ENCODE measurements at regions not wholly inside any gene's neighbourhood (a gene's known extent, or its start where the extent isn't known, plus 50 kb on each side); places are given as distances from the start of the nearest gene placed in this dataset.

DNA sequence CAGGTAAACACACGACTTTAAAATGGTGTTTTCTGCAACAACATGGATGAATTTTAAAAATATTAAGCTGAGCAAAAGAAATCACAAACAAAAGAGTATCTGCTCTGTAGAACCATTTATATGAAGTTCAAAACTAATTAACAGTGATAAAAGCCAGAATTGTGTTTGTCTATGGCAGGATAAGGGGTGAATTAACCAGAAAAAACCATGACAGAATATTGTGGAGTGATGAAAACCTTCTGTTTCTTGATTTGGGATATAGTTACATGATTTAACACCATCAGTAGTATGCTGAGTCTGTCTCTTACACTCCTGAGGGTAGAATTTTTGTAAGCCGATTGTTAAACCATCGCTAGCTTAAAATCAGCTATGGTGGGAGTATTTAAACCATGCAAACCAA is 101.7 kb upstream of the ZNF366 start:
- Mint-ChIP-seq H3K4me1 (peaks cover 6% of the 10 kb centered on the region), H3K36me3 (ENCODE audit: low read depth) (no peaks in the 10 kb centered on the region), H3K27ac (no peak overlapping the region), H3K27me3 (ENCODE audit: insufficient read depth) (peaks cover 1% of the 10 kb centered on the region), H3K4me3 (no peak overlapping the region), H3K9me3 (no peaks in the 10 kb centered on the region)
- no peaks in the 10 kb centered on the region for H3K4me1 ChIP-seq (ENCODE audit: control insufficient read depth, insufficient read depth, low read length)
- H3K27ac ChIP-seq (ENCODE audit: low read depth, low read length), result no peak overlapping the region
- no peak for DNase-seq
- H3K27me3 ChIP-seq (ENCODE audit: control insufficient read depth, insufficient read depth, low read length, poor library complexity, severe bottlenecking), result no peaks in the 10 kb centered on the region
- H3K4me3 ChIP-seq (ENCODE audit: low read length), result no peak overlapping the region
- no peak overlapping the region for H3K9ac ChIP-seq (ENCODE audit: extremely low read depth, low read length, poor library complexity, severe bottlenecking)
- TF ChIP-seq, protein P1, sequence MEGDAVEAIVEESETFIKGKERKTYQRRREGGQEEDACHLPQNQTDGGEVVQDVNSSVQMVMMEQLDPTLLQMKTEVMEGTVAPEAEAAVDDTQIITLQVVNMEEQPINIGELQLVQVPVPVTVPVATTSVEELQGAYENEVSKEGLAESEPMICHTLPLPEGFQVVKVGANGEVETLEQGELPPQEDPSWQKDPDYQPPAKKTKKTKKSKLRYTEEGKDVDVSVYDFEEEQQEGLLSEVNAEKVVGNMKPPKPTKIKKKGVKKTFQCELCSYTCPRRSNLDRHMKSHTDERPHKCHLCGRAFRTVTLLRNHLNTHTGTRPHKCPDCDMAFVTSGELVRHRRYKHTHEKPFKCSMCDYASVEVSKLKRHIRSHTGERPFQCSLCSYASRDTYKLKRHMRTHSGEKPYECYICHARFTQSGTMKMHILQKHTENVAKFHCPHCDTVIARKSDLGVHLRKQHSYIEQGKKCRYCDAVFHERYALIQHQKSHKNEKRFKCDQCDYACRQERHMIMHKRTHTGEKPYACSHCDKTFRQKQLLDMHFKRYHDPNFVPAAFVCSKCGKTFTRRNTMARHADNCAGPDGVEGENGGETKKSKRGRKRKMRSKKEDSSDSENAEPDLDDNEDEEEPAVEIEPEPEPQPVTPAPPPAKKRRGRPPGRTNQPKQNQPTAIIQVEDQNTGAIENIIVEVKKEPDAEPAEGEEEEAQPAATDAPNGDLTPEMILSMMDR (conservative IDR thresholded peaks at IDR 0.05), result no peak
- H3K36me3 ChIP-seq (ENCODE audit: control insufficient read depth, insufficient read depth, low read length), result no peaks in the 10 kb centered on the region
- WGBS, 2 experiments (ENCODE audit: insufficient coverage in 1 of 2, insufficient read length in 1 of 2), result 86 to 100% methylated on average over 2 to 3 of the region's 3 CpGs
- H3K9me3 ChIP-seq (ENCODE audit: control insufficient read depth, low read length), result no peaks in the 10 kb centered on the region

DNA sequence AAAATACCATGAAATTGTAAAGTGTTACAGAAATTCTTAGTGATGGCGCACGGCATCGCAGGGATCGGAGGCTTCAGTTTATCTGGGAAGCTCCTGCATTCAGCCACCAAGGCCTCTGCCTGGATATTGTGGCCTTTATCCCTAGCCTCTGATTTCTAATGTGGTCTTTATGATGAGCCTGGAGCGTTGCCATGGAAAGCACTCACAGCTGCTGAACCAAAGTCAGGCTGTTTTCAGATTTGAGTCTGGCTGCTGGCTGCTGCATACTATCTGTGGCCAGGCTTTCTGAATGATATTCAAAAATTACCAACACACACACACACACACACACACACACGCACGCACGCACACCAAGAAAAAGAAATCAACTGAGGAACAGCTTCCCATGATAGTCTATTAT is 101.1 kb upstream of the ZNF366 start:
- H3K36me3 Mint-ChIP-seq (ENCODE audit: low read depth), result no peaks in the 10 kb centered on the region
- peaks cover 6% of the 10 kb centered on the region for H3K4me1 Mint-ChIP-seq
- H3K27me3 Mint-ChIP-seq (ENCODE audit: insufficient read depth), result no peaks in the 10 kb centered on the region
- Histone ChIP-seq H3K9me3 (ENCODE audit: control insufficient read depth, low read length) (no peaks in the 10 kb centered on the region), H3K4me3 (ENCODE audit: low read length) (no peak overlapping the region), H3K4me1 (ENCODE audit: control insufficient read depth, insufficient read depth, low read length) (no peaks in the 10 kb centered on the region), H3K36me3 (ENCODE audit: control insufficient read depth, insufficient read depth, low read length) (no peaks in the 10 kb centered on the region), H3K9ac (ENCODE audit: extremely low read depth, low read length, poor library complexity, severe bottlenecking) (no peak overlapping the region), H3K27ac (ENCODE audit: low read depth, low read length) (no peak overlapping the region), H3K27me3 (ENCODE audit: control insufficient read depth, insufficient read depth, low read length, poor library complexity, severe bottlenecking) (no peaks in the 10 kb centered on the region)
- H3K4me3 Mint-ChIP-seq, result no peak overlapping the region
- DNase-seq, result no peak
- no peak overlapping the region for H3K27ac Mint-ChIP-seq
- H3K9me3 Mint-ChIP-seq, result no peaks in the 10 kb centered on the region
- TF ChIP-seq, protein P1 (conservative IDR thresholded peaks at IDR 0.05), result no peak
- 92 to 93% methylated on average over 4 to 6 of the region's 8 CpGs for WGBS, 2 experiments (ENCODE audit: insufficient coverage in 1 of 2, insufficient read length in 1 of 2)

DNA sequence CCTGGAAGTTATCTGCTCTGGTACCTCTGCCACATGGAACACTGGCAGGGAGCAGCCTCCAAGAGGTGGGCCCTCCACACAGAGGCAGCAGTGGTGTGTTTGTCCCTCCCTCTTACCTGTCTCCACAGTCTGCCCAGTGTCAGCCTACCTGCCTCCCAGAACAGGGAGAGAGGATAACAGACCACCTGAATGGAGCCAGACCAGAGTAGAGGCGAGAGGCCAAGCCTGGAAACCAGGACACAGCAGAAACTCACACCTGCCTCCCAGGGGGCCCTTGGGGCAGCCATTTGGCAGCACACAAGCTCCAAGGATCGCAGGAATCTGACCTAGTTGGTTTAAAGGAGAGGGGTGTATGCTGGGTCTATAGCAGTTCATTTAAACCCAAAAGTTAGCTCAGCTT is 100.2 kb upstream of the ZNF366 start:
- no peaks in the 10 kb centered on the region for H3K27me3 Mint-ChIP-seq (ENCODE audit: insufficient read depth)
- H3K27ac ChIP-seq (ENCODE audit: low read depth, low read length), result no peak overlapping the region
- no peak overlapping the region for H3K4me3 Mint-ChIP-seq
- no peak overlapping the region for H3K4me3 ChIP-seq (ENCODE audit: low read length)
- 89% methylated on average over 2 of the region's 2 CpGs; no CpG with 5 or more reads in 1 of the 2 experiments for WGBS, 2 experiments (ENCODE audit: insufficient coverage in 1 of 2, insufficient read length in 1 of 2)
- peaks cover 6% of the 10 kb centered on the region for H3K4me1 Mint-ChIP-seq
- H3K36me3 ChIP-seq (ENCODE audit: control insufficient read depth, insufficient read depth, low read length), result no peaks in the 10 kb centered on the region
- no peaks in the 10 kb centered on the region for H3K36me3 Mint-ChIP-seq (ENCODE audit: low read depth)
- TF ChIP-seq, protein P1 (conservative IDR thresholded peaks at IDR 0.05), result no peak
- peak; percentile 58 for DNase-seq
- no peaks in the 10 kb centered on the region for H3K9me3 ChIP-seq (ENCODE audit: control insufficient read depth, low read length)
- H3K9ac ChIP-seq (ENCODE audit: extremely low read depth, low read length, poor library complexity, severe bottlenecking), result no peak overlapping the region
- H3K27me3 ChIP-seq (ENCODE audit: control insufficient read depth, insufficient read depth, low read length, poor library complexity, severe bottlenecking), result no peaks in the 10 kb centered on the region
- H3K4me1 ChIP-seq (ENCODE audit: control insufficient read depth, insufficient read depth, low read length), result no peaks in the 10 kb centered on the region
- H3K9me3 Mint-ChIP-seq, result no peaks in the 10 kb centered on the region
- no peak overlapping the region for H3K27ac Mint-ChIP-seq
